Hepatocyte (in vitro differentiated cells): ENCODE measurements at regions not wholly inside any gene's neighbourhood (a gene's known extent, or its start where the extent isn't known, plus 50 kb on each side); places are given as distances from the start of the nearest gene placed in this dataset.

Experiments
- CTCF ChIP-seq: fragments of 200-600 bp; sonication (generic); IDR thresholded peaks from 2 replicates; pipeline ENCODE4 v1.5.1; 2016; ENCODE audit warnings: antibody characterized with exemption, mild to moderate bottlenecking; ENCODE audit not compliant: poor library complexity
- EZH2 ChIP-seq: fragments of 200-600 bp; sonication (generic); IDR thresholded peaks from 2 replicates; pipeline ENCODE4 v1.6.1; 2016; ENCODE audit warnings: antibody characterized with exemption, mild to moderate bottlenecking, borderline replicate concordance

- TF ChIP-seq CTCF: no peak
- no peak for TF ChIP-seq EZH2
Measured at GRCh38 chr9:33739398-33739797, 56.0 kb upstream of the PRSS3 start.
